Right cardiac atrium (tissue), 5 donors: ENCODE measurements at regions not wholly inside any gene's neighbourhood (a gene's known extent, or its start where the extent isn't known, plus 50 kb on each side); places are given as distances from the start of the nearest gene placed in this dataset.

Source experiments
- ATAC-seq, 2 donors: fragments of 200-7000 bp; cut with Tn5 transposase; one replicate each; pipeline versions ENCODE4 v1.8.0 to v1.9.1; 2020; ENCODE audit warnings: moderate library complexity in 2 of 2, mild to moderate bottlenecking in 1 of 2
- DNase-seq, 3 donors: peaks; one replicate each; pipeline ENCODE4 v3.0.0-alpha.2; 2020
- H3K27ac ChIP-seq: one replicate; pipeline ENCODE4 v1.5.1; 2013; ENCODE audit warnings: mild to moderate bottlenecking, low read length, control low read depth, moderate library complexity
- H3K27me3 ChIP-seq: one replicate; pipeline ENCODE4 v1.6.1; 2013; ENCODE audit not compliant: control insufficient read depth, insufficient read depth
- H3K4me1 ChIP-seq: one replicate; pipeline ENCODE4 v1.6.1; 2013; ENCODE audit warnings: low read length; ENCODE audit not compliant: control insufficient read depth, insufficient read depth
- H3K4me3 ChIP-seq: one replicate; pipeline ENCODE4 v1.5.1; 2013; ENCODE audit warnings: low read length, control low read depth
- H3K9me3 ChIP-seq: one replicate; pipeline ENCODE4 v1.6.1; 2013; ENCODE audit warnings: low read length; ENCODE audit not compliant: control insufficient read depth
- WGBS: extraction: QIAGEN DNeasy Blood & Tissue Kit; methylation state at CpG from one replicate; pipeline ENCODE4 v1.1.7; 2013; 5-methylcytosine and 5-hydroxymethylcytosine counted together
- intact Hi-C, 4 donors: fragments of 100-400 bp; cut with DNase I; formaldehyde crosslinking; loops; one replicate each; pipeline versions ENCODE4 v1.11.0 to v1.14.0; 2022 to 2023
- donor health status: healthy with polysubstance abuse.
- donor health status: DM: no; HTN: yes; CAD: no.
- donor health status: DM: no; HTN: no; CAD: no.
- donor health status: DM: no; HTN: yes; CAD: no; lungs with severe emphysema.
- donor health status: DM: yes; HTN: yes; CAD: no.

GRCh38 chr13:103272770-103273169, 206.6 kb upstream of the SLC10A2 start:
- intact Hi-C loops: no loop called here
- 51% methylated on average over 2 of the region's 2 CpGs for WGBS
- Histone ChIP-seq H3K9me3 (no peaks in the 10 kb centered on the region), H3K27me3 (no peaks in the 10 kb centered on the region), H3K4me1 (no peaks in the 10 kb centered on the region), H3K27ac (no peak overlapping the region), H3K4me3 (no peak overlapping the region)
- ATAC-seq (no peak), DNase-seq (no peak)

- Histone ChIP-seq H3K4me1 (no peaks in the 10 kb centered on the region), H3K9me3 (peaks cover 1% of the 10 kb centered on the region), H3K4me3 (no peak overlapping the region), H3K27me3 (no peaks in the 10 kb centered on the region), H3K27ac (no peak overlapping the region)
- WGBS: 84% methylated on average over 3 of the region's 3 CpGs
- DNase-seq: no peak
- intact Hi-C loops: no loop called here
- ATAC-seq: no peak
These were observed 197.2 kb upstream of the SLC10A2 start for GRCh38 chr13:103263448-103263847.

GRCh38 chr13:103255587-103256301, 189.5 kb upstream of the SLC10A2 start:
- ATAC-seq: no peak
- intact Hi-C loops: no loop called here
- H3K9me3 ChIP-seq: no peaks in the 10 kb centered on the region
- no peaks in the 10 kb centered on the region for H3K4me1 ChIP-seq
- H3K4me3 ChIP-seq: no peak overlapping the region
- H3K27me3 ChIP-seq: no peaks in the 10 kb centered on the region
- no peak for DNase-seq
- WGBS: 40% methylated on average over 4 of the region's 4 CpGs
- no peak overlapping the region for H3K27ac ChIP-seq

GRCh38 chr13:103250071-103250470, 183.9 kb upstream of the SLC10A2 start:
- intact Hi-C loops: no loop called here

GRCh38 chr13:103246581-103247200, 180.5 kb upstream of the SLC10A2 start:
- Histone ChIP-seq H3K27me3 (no peaks in the 10 kb centered on the region), H3K4me3 (no peak overlapping the region), H3K9me3 (no peaks in the 10 kb centered on the region), H3K27ac (no peak overlapping the region), H3K4me1 (no peaks in the 10 kb centered on the region)
- intact Hi-C loops: no loop called here
- ATAC-seq (no peak), DNase-seq (no peak)
- 75% methylated on average over 8 of the region's 8 CpGs for WGBS

More at GRCh38 chr13:103250071-103250470, 183.9 kb upstream of the SLC10A2 start:
- H3K9me3 ChIP-seq: no peaks in the 10 kb centered on the region
- WGBS: 81% methylated on average over 1 of the region's 1 CpG
- ATAC-seq (no peak), DNase-seq (no peak)
- no peak overlapping the region for H3K4me3 ChIP-seq
- H3K27me3 ChIP-seq: no peaks in the 10 kb centered on the region
- no peak overlapping the region for H3K27ac ChIP-seq
- no peaks in the 10 kb centered on the region for H3K4me1 ChIP-seq

GRCh38 chr13:103243495-103243894, 177.3 kb upstream of the SLC10A2 start:
- 89% methylated on average over 3 of the region's 3 CpGs for WGBS
- H3K4me1 ChIP-seq: no peaks in the 10 kb centered on the region
- no peaks in the 10 kb centered on the region for H3K9me3 ChIP-seq
- DNase-seq (no peak), ATAC-seq (no peak)
- intact Hi-C loops: no loop called here
- H3K27me3 ChIP-seq: no peaks in the 10 kb centered on the region
- H3K4me3 ChIP-seq: no peak overlapping the region
- H3K27ac ChIP-seq: no peak overlapping the region

- no peak overlapping the region for H3K27ac ChIP-seq
- H3K27me3 ChIP-seq: no peaks in the 10 kb centered on the region
- ATAC-seq (no peak), DNase-seq (no peak)
- H3K4me1 ChIP-seq: no peaks in the 10 kb centered on the region
- H3K9me3 ChIP-seq: no peaks in the 10 kb centered on the region
- 58% methylated on average over 2 of the region's 2 CpGs for WGBS
- no peak overlapping the region for H3K4me3 ChIP-seq
- intact Hi-C loops: no loop called here
These were observed 172.2 kb upstream of the SLC10A2 start for GRCh38 chr13:103238441-103238840.

GRCh38 chr13:103236213-103236612, 170.0 kb upstream of the SLC10A2 start:
- ATAC-seq (no peak), DNase-seq (no peak)
- Histone ChIP-seq H3K4me3 (no peak overlapping the region), H3K27me3 (no peaks in the 10 kb centered on the region), H3K4me1 (no peaks in the 10 kb centered on the region), H3K9me3 (no peaks in the 10 kb centered on the region), H3K27ac (no peak overlapping the region)
- intact Hi-C loops: no loop called here
- WGBS: 86% methylated on average over 2 of the region's 2 CpGs

GRCh38 chr13:103229674-103230073, 163.5 kb upstream of the SLC10A2 start:
- Histone ChIP-seq H3K27me3 (no peaks in the 10 kb centered on the region), H3K4me1 (no peaks in the 10 kb centered on the region), H3K4me3 (no peak overlapping the region), H3K27ac (no peak overlapping the region), H3K9me3 (no peaks in the 10 kb centered on the region)
- intact Hi-C loops: no loop called here
- ATAC-seq (no peak), DNase-seq (no peak)
- WGBS: 66% methylated on average over 1 of the region's 1 CpG

- H3K27ac ChIP-seq: no peak overlapping the region
- H3K27me3 ChIP-seq: no peaks in the 10 kb centered on the region
- DNase-seq (peak in 1 of 3 donors; percentile 11), ATAC-seq (peak in 1 of 2 donors; percentile 71)
- no peaks in the 10 kb centered on the region for H3K4me1 ChIP-seq
- 58% methylated on average over 4 of the region's 4 CpGs for WGBS
- no peaks in the 10 kb centered on the region for H3K9me3 ChIP-seq
- no peak overlapping the region for H3K4me3 ChIP-seq
- intact Hi-C loops: no loop called here
These were observed 158.6 kb upstream of the SLC10A2 start for GRCh38 chr13:103224804-103225203.

- H3K27ac ChIP-seq: no peak overlapping the region
- H3K27me3 ChIP-seq: no peaks in the 10 kb centered on the region
- H3K9me3 ChIP-seq: no peaks in the 10 kb centered on the region
- ATAC-seq: no peak
- intact Hi-C loops: no loop called here
- WGBS: 75% methylated on average over 4 of the region's 4 CpGs
- no peak overlapping the region for H3K4me3 ChIP-seq
- DNase-seq: no peak
- no peaks in the 10 kb centered on the region for H3K4me1 ChIP-seq
These were observed 156.5 kb upstream of the SLC10A2 start for GRCh38 chr13:103222683-103223082.
